ENCODE measurements at regions not wholly inside any gene's neighbourhood (a gene's known extent, or its start where the extent isn't known, plus 50 kb on each side); places are given as distances from the start of the nearest gene placed in this dataset.

GRCh38 chr18:49722477-49722876 lies 90.9 kb downstream of the ACAA2 start:
- Histone ChIP-seq H3K9me3 (ENCODE audit: control insufficient read depth in 4 of 4, low read length in 3 of 4) (no peaks in the 10 kb centered on the region), H3K4me3 (ENCODE audit: low read depth in 1 of 3, low read length in 3 of 3) (no peak overlapping the region), H3K36me3 (ENCODE audit: control insufficient read depth in 4 of 4, insufficient read depth in 3 of 4, low read depth in 1 of 4, low read length in 3 of 4) (no peaks in the 10 kb centered on the region), H3K9ac (ENCODE audit: low read depth in 1 of 2, low read length in 2 of 2) (no peak overlapping the region), H3K4me1 (ENCODE audit: control insufficient read depth in 4 of 4, insufficient read depth in 4 of 4, low read length in 3 of 4) (peaks cover 0 to 1% (median under 1%) of the 10 kb centered on the region in 4 donors), H3K27ac (ENCODE audit: low read depth in 1 of 2, low read length in 2 of 2) (no peak overlapping the region), H3K27me3 (ENCODE audit: control insufficient read depth in 4 of 4, insufficient read depth in 4 of 4, low read length in 3 of 4) (no peaks in the 10 kb centered on the region)
- 66% methylated on average over 4 of the region's 4 CpGs for WGBS
- DNase-seq (ENCODE audit: low spot score), result no peak
- no peak for TF ChIP-seq FOXA1 (IDR thresholded peaks at IDR 0.05)
- TF ChIP-seq GABPA (IDR thresholded peaks at IDR 0.05 in 1 of 2, conservative IDR thresholded peaks at IDR 0.05 in 1 of 2), result no peak
- TF ChIP-seq ATF3 (IDR thresholded peaks at IDR 0.05), result no peak
- TF ChIP-seq MAX (IDR thresholded peaks at IDR 0.05), result no peak
- TF ChIP-seq CTCF (IDR thresholded peaks at IDR 0.05; ENCODE audit: low read depth, low read length, missing input control), result no peak
- TF ChIP-seq SP1 (IDR thresholded peaks at IDR 0.05), result no peak
- no peak for TF ChIP-seq HNF4G (IDR thresholded peaks at IDR 0.05)
- no peak for TF ChIP-seq FOXA2 (IDR thresholded peaks at IDR 0.05)
- no peak for TF ChIP-seq YY1 (IDR thresholded peaks at IDR 0.05)
- no peak for TF ChIP-seq RAD21 (IDR thresholded peaks at IDR 0.05)
- TF ChIP-seq TAF1 (conservative IDR thresholded peaks at IDR 0.05), result no peak
- TF ChIP-seq EGR1 (IDR thresholded peaks at IDR 0.05; ENCODE audit: low read depth in 2 of 2), result no peak
- TF ChIP-seq ZBTB33 (IDR thresholded peaks at IDR 0.05), result no peak
- no peak for TF ChIP-seq NR2F2 (IDR thresholded peaks at IDR 0.05)
- no peak for TF ChIP-seq RXRA (IDR thresholded peaks at IDR 0.05)

GRCh38 chr18:49721981-49722380 lies 91.4 kb downstream of the ACAA2 start:
- H3K4me1 ChIP-seq (ENCODE audit: control insufficient read depth in 4 of 4, insufficient read depth in 4 of 4, low read length in 3 of 4), result no peaks in the 10 kb centered on the region
- TF ChIP-seq TAF1 (conservative IDR thresholded peaks at IDR 0.05) (no peak), FOXA2 (IDR thresholded peaks at IDR 0.05) (no peak), CTCF (IDR thresholded peaks at IDR 0.05; ENCODE audit: low read depth, low read length, missing input control) (no peak), NR2F2 (IDR thresholded peaks at IDR 0.05) (no peak), ZBTB33 (IDR thresholded peaks at IDR 0.05) (no peak), JUND (IDR thresholded peaks at IDR 0.05) (no peak), YY1 (IDR thresholded peaks at IDR 0.05) (no peak), ATF3 (IDR thresholded peaks at IDR 0.05) (no peak), MAX (IDR thresholded peaks at IDR 0.05) (no peak), REST (IDR thresholded peaks at IDR 0.05) (no peak), RXRA (IDR thresholded peaks at IDR 0.05) (no peak), FOXA1 (IDR thresholded peaks at IDR 0.05) (no peak), SP1 (IDR thresholded peaks at IDR 0.05) (no peak), HNF4G (IDR thresholded peaks at IDR 0.05) (no peak), EGR1 (IDR thresholded peaks at IDR 0.05; ENCODE audit: low read depth in 2 of 2) (no peak)
- no peaks in the 10 kb centered on the region for H3K9me3 ChIP-seq (ENCODE audit: control insufficient read depth in 4 of 4, low read length in 3 of 4)
- WGBS, result 87% methylated on average over 3 of the region's 3 CpGs
- DNase-seq (ENCODE audit: low spot score), result no peak
- no peaks in the 10 kb centered on the region for H3K27me3 ChIP-seq (ENCODE audit: control insufficient read depth in 4 of 4, insufficient read depth in 4 of 4, low read length in 3 of 4)
- H3K4me3 ChIP-seq (ENCODE audit: low read depth in 1 of 3, low read length in 3 of 3), result no peak overlapping the region
- H3K27ac ChIP-seq (ENCODE audit: low read depth in 1 of 2, low read length in 2 of 2), result no peak overlapping the region
- no peak overlapping the region for H3K9ac ChIP-seq (ENCODE audit: low read depth in 1 of 2, low read length in 2 of 2)
- no peaks in the 10 kb centered on the region for H3K36me3 ChIP-seq (ENCODE audit: control insufficient read depth in 4 of 4, insufficient read depth in 3 of 4, low read depth in 1 of 4, low read length in 3 of 4)
